ENCODE measurements at regions not wholly inside any gene's neighbourhood (a gene's known extent, or its start where the extent isn't known, plus 50 kb on each side); places are given as distances from the start of the nearest gene placed in this dataset.

- TF ChIP-seq CTCF (IDR thresholded peaks at IDR 0.05) (no peak), EP300 (IDR thresholded peaks at IDR 0.05) (no peak)
Observed at GRCh38 chr12:105671720-105672119, 341.2 kb downstream of the C12orf75 start.

Data from ovary (tissue), 3 donors.